HG03469 (cell line): ENCODE measurements at regions not wholly inside any gene's neighbourhood (a gene's known extent, or its start where the extent isn't known, plus 50 kb on each side); places are given as distances from the start of the nearest gene placed in this dataset.

Source experiments
- ATAC-seq: cut with Tn5 transposase; IDR thresholded peaks from one replicate; pipeline ENCODE4 v1.9.1; 2021; ENCODE audit warnings: mild to moderate bottlenecking, moderate library complexity, moderate number of reproducible peaks; ENCODE audit not compliant: unreplicated experiment

GRCh38 chr12:88958153-88958552 lies 377.9 kb upstream of the KITLG start:
- no peak for ATAC-seq

DNA sequence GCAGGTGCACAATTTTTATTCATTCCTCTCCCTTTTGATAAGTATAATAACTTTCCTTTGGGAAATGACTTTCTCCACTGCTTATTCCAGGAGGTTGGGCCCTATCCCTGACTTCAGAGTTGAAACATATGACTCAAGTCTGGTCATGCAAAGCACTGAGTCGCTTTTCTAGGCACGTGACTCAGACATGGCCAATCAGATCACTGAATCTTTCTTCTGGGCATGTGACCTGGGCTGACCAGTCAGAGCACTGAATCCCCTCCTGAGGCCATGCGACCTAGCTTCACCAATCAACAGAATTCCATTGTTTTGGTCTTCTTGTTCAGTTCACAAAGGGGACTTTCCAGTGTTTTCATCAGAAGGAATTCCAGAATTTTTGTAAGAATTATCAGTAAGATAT lies 377.1 kb upstream of the KITLG start:
- no peak for ATAC-seq

GRCh38 chr12:88955531-88955930 lies 375.3 kb upstream of the KITLG start:
- no peak for ATAC-seq

DNA sequence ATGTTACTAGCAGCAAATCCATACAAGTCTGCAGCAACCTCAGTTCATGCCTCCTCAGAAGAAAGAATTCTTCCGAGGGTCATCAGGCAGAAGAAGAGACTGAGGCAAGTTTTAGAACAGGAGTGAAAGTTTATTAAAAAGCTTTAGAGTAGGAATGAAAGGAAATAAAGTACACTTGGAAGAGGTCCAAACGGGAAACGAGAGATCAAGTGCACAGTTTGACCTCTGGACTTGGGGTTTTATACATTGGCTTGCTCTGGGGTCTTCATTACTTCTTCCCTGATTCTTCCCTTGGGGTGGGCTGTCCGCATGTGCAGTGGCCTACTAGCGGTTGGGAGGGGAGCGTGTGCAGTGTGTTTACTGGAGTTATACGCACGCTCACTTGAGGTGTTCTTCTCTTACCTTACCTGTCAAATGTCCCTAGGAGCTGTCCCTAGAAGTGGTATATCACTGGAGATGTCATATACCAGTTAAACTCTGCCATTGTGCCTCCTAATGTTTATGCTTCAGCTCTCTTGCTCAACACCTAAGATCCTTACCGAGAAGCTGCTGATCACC lies 372.8 kb upstream of the KITLG start:
- ATAC-seq: no peak

DNA sequence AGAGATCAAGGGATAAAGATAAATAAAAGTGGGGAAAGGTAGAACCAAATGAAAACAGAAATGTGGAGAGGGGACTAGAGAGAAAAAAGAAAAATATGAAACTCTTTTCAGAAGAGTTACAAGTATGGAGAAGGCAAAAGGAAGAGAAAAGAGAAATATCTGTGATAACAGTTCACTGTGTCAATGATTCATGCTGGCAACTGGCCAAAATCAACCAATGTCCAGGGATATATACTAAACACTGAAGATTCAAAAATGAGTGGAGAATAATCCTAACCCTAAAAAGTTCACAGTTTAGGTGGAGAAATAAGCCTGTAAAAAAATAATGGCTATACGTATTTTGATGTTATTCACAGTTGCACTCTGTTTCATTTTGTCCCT lies 372.3 kb upstream of the KITLG start:
- no peak for ATAC-seq

DNA sequence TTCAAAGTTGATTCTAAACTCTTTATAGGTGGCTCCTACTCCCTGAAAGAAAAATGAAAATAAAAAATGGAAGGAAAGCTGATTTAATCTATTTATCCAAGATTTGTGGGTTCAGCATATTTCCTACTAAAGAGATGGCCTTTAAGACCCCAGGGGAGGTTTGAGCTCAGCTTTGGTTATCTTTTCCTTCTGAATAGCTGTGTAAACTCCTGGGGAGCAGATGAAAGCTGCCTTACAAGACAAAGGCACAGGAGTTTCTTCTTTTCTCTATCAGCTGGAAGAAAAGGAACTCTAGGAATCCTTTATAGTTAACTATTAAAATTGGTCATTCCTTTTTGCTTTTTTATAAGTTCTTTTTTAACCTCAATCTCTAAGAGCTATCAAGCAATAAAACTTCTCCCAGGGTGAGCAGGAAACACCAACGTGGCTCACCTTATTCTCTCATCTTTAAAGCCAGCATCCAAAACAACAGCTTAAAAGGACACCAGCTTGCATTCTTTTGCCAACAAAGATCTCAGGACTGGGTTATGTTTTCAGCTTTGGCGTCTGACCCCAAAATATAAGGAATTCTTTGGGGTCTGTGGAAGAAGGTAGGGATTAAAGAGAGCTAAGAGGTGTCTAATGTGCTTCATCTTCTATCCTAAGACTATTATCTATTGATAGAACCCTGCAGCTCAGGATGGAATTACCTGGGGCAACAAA lies 371.7 kb upstream of the KITLG start:
- no peak for ATAC-seq

- ATAC-seq: no peak
Observed at GRCh38 chr12:88951177-88951576, 370.9 kb upstream of the KITLG start.

- ATAC-seq: no peak
Observed at GRCh38 chr12:88947486-88948043, 367.3 kb upstream of the KITLG start.

DNA sequence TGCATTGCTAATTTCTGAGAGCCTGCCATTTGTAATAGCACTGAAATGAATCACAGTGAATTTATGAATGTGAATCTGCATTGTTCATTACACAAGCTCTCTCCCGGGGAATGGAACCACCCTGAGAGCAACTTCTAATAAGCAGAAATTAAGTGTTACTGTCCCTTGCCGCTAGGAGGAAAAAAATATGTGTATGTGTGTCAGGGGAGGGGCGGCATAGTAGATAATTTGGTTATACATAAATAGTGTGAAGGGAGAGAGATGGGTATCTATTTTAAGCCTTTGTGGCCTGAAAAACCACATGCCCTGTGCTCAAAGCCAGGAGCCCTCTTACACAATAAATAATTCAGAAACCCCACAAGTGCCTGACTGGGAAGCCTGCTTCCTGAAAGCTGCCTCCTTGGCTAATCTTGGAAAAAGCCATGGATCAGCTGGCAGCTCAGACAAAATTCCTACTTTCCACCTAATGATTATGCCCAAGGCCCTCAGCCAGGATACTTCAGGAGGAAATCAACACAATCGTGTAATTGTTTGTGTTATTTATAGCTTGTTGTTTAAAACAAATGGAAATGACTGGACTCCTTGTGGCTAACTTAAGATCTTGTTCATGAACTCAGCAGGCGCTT lies 366.2 kb upstream of the KITLG start:
- peak; percentile 72 for ATAC-seq

DNA sequence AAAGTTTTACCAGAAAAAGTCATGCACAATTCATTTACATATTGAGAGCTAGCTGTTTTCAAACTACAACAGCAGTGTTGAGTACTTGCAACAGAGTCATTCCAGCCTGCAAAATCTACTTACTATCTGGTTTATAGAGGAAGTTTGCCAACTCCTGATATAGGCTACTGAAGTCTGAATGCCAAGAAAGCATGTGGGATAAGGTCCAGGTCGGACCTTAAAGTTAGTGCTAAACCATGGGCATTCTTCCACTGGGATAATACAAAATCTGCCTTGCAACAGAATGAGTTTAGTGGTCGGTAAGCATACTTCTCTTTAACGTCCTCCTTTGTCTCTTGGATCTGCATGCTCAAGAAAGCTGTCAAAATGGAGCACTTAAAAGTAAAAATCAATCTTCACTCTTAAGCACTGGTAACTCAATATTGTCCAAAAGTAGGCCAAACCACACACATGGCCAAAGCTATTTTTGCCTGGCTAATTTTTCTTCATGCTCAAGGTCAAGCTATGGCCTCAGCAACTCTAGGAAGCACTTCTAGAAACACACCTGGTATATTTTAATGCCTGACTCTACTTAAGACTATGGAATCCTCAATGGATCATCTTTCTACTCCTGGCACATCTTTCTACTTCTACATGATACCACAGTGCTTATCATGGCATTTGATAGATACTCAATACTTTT lies 364.9 kb upstream of the KITLG start:
- ATAC-seq: no peak

DNA sequence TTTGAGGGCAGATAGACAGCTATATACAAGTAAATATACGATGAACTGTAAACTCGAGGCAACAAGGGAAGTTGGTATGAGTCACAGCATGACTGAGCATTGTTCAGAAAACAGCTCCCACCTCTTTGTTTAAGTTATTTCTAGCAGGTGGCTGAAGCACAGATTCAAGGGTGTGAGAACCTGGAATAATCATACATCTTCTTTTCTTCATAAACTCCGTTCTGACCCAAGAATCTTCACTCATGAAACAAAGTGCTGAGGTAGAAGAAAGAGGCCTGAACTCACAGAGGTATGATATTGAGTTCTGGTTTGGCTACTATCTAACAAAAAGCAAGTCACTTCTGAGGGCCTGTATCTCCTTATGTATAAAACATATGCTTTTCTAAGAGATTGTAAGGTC lies 364.1 kb upstream of the KITLG start:
- ATAC-seq: peak; percentile 45

- no peak for ATAC-seq
Observed at GRCh38 chr12:88940854-88941253, 360.6 kb upstream of the KITLG start.

- ATAC-seq: no peak
Observed at GRCh38 chr12:88935856-88936255, 355.6 kb upstream of the KITLG start.

GRCh38 chr12:88934163-88934747 lies 354.0 kb upstream of the KITLG start:
- no peak for ATAC-seq

GRCh38 chr12:88932457-88932856 lies 352.2 kb upstream of the KITLG start:
- ATAC-seq: no peak

- no peak for ATAC-seq
Observed at GRCh38 chr12:88931598-88931997, 351.3 kb upstream of the KITLG start.

GRCh38 chr12:88925454-88925853 lies 345.2 kb upstream of the KITLG start:
- no peak for ATAC-seq

DNA sequence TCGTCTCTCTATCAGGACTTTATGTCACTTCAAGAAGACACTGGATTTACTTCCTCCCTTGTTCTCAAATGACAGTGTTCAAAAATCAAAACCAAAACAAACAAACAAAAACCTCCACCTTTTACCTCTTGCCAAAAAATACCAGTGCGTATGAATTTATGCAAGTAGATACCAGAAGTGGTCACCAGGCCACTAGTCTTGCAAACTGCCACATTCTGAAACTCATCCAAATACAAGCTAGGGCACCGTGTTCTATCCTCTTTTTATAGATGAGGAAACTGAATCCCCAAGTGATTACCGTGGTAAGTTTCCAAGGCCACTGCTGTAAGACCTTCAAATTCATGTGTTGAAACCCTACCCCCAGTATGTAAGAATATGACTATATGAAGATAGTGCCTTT lies 343.9 kb upstream of the KITLG start:
- ATAC-seq: no peak

GRCh38 chr12:88923631-88924030 lies 343.4 kb upstream of the KITLG start:
- no peak for ATAC-seq

GRCh38 chr12:88922816-88923215 lies 342.5 kb upstream of the KITLG start:
- no peak for ATAC-seq

GRCh38 chr12:88921890-88922532 lies 341.7 kb upstream of the KITLG start:
- ATAC-seq: no peak
